GM23338 (cell line): ENCODE measurements at regions not wholly inside any gene's neighbourhood (a gene's known extent, or its start where the extent isn't known, plus 50 kb on each side); places are given as distances from the start of the nearest gene placed in this dataset.

Experiments
- CREB1 ChIP-seq: fragments of 250-450 bp; sonication (Bioruptor Pico); IDR thresholded peaks from 2 replicates; pipeline ENCODE4 v1.5.0; 2020; ENCODE audit warnings: low read depth, mild to moderate bottlenecking, moderate library complexity
- EZH2phosphoT487 ChIP-seq: fragments of 200-600 bp; sonication (generic); IDR thresholded peaks from one replicate; pipeline ENCODE4 v1.8.1; 2018; ENCODE audit warnings: antibody characterized with exemption; ENCODE audit not compliant: unreplicated experiment
- JUNB ChIP-seq: IDR thresholded peaks from one replicate; pipeline ENCODE4 v1.6.1; 2016; ENCODE audit warnings: antibody characterized with exemption; ENCODE audit not compliant: unreplicated experiment
- POLR2AphosphoS5 ChIP-seq: IDR thresholded peaks from 2 replicates; pipeline ENCODE4 v1.6.1; 2016; ENCODE audit warnings: antibody characterized with exemption, low read depth
- REST ChIP-seq: IDR thresholded peaks from one replicate; pipeline ENCODE4 v1.6.1; 2018; ENCODE audit warnings: antibody characterized with exemption; ENCODE audit not compliant: unreplicated experiment
- ZNF462 ChIP-seq: fragments of 250-450 bp; sonication (Bioruptor Pico); IDR thresholded peaks from 2 replicates; pipeline ENCODE4 v1.5.0; 2020; ENCODE audit warnings: mild to moderate bottlenecking, moderate library complexity

GRCh38 chr5:1745123-1745795 lies 54.4 kb downstream of the MRPL36 start (continued):
- TF ChIP-seq ZNF462 (CRISPR knock-in tag) (no peak), EZH2phosphoT487 (no peak), POLR2AphosphoS5 (no peak), JUNB (no peak), REST (no peak), CREB1 (CRISPR knock-in tag) (no peak)
